ENCODE measurements at regions not wholly inside any gene's neighbourhood (a gene's known extent, or its start where the extent isn't known, plus 50 kb on each side); places are given as distances from the start of the nearest gene placed in this dataset.

GRCh38 chr6:80728101-80728750 lies 621.8 kb downstream of the BCKDHB start:
- no peaks in the 10 kb centered on the region for H3K4me1 ChIP-seq (ENCODE audit: control insufficient read depth in 1 of 2, insufficient read depth in 2 of 2, low read length in 2 of 2)
- no peaks in the 10 kb centered on the region for H3K9me3 ChIP-seq (ENCODE audit: control insufficient read depth in 1 of 2, insufficient read depth in 1 of 2, low read depth in 1 of 2, low read length in 2 of 2)
- H3K4me2 ChIP-seq (ENCODE audit: low read length): no peak overlapping the region
- H3K27me3 ChIP-seq (ENCODE audit: insufficient read depth, low read length): no peaks in the 10 kb centered on the region
- no peak overlapping the region for H3K9ac ChIP-seq (ENCODE audit: low read length)
- no peaks in the 10 kb centered on the region for H4K20me1 ChIP-seq (ENCODE audit: insufficient read depth)
- no peak overlapping the region for H2AFZ ChIP-seq (ENCODE audit: low read depth, low read length, poor library complexity, severe bottlenecking)
- no TSS peak for BruUV-seq (replicated peaks)
- no peaks in the 10 kb centered on the region for H3K79me2 ChIP-seq (ENCODE audit: insufficient read depth, low read length)
- RAD21 ChIA-PET (ENCODE audit: low non-redundant PET in 1 of 2, low total read pairs in 2 of 2, uncharacterized antibody in 2 of 2, unreplicated experiment in 2 of 2): no interaction called here
- no peak for ATAC-seq
- no peak overlapping the region for H3K27ac ChIP-seq (ENCODE audit: low read depth, low read length)
- H3K9me2 ChIP-seq (ENCODE audit: insufficient read depth): no peaks in the 10 kb centered on the region
- TF ChIP-seq ELF1 (IDR thresholded peaks at IDR 0.05; ENCODE audit: borderline replicate concordance, low read depth) (no peak), SP1 (IDR thresholded peaks at IDR 0.05; ENCODE audit: low read depth) (no peak), CEBPB (IDR thresholded peaks at IDR 0.05; ENCODE audit: low read depth) (no peak), ATF3 (IDR thresholded peaks at IDR 0.05) (no peak), FOSL1 (IDR thresholded peaks at IDR 0.05; ENCODE audit: low read depth) (no peak), YY1 (IDR thresholded peaks at IDR 0.05; ENCODE audit: extremely low read depth, insufficient replicate concordance, low read depth, low read length) (no peak), TCF7L2 (IDR thresholded peaks at IDR 0.05; ENCODE audit: borderline replicate concordance, extremely low read depth, insufficient read depth, insufficient read length) (no peak), EZH2 (IDR thresholded peaks at IDR 0.05) (no peak)
- H3K4me3 ChIP-seq (replicated peaks in 1 of 2; ENCODE audit: low read depth in 1 of 2, low read length in 2 of 2): no peak overlapping the region
- DNase-seq (ENCODE audit: low read depth, low spot score): no peak
- intact Hi-C loops (cut with micrococcal nuclease): loop anchor here (10.0 kb wide), 1 partner anchor 513 kb away; no protein-coding TSS in a partner anchor
- POLR2A ChIA-PET: no interaction called here
- H3K36me3 ChIP-seq (ENCODE audit: control insufficient read depth in 1 of 2, insufficient read depth in 2 of 2, low read length in 2 of 2): no peaks in the 10 kb centered on the region
- CTCF ChIA-PET: no interaction called here

GRCh38 chr6:80725156-80725930 lies 618.9 kb downstream of the BCKDHB start:
- H2AFZ ChIP-seq (ENCODE audit: low read depth, low read length, poor library complexity, severe bottlenecking): no peak overlapping the region
- no peaks in the 10 kb centered on the region for H3K79me2 ChIP-seq (ENCODE audit: insufficient read depth, low read length)
- H3K9me2 ChIP-seq (ENCODE audit: insufficient read depth): no peaks in the 10 kb centered on the region
- RAD21 ChIA-PET (ENCODE audit: low non-redundant PET in 1 of 2, low total read pairs in 2 of 2, uncharacterized antibody in 2 of 2, unreplicated experiment in 2 of 2): no interaction called here
- no peaks in the 10 kb centered on the region for H3K9me3 ChIP-seq (ENCODE audit: control insufficient read depth in 1 of 2, insufficient read depth in 1 of 2, low read depth in 1 of 2, low read length in 2 of 2)
- H3K4me2 ChIP-seq (ENCODE audit: low read length): no peak overlapping the region
- no peak overlapping the region for H3K27ac ChIP-seq (ENCODE audit: low read depth, low read length)
- no peak overlapping the region for H3K9ac ChIP-seq (ENCODE audit: low read length)
- intact Hi-C loops (cut with micrococcal nuclease): loop anchor here (10.0 kb wide), 1 partner anchor 511 kb away; no protein-coding TSS in a partner anchor
- POLR2A ChIA-PET: no interaction called here
- BruUV-seq (replicated peaks): no TSS peak
- no peaks in the 10 kb centered on the region for H3K27me3 ChIP-seq (ENCODE audit: insufficient read depth, low read length)
- H3K36me3 ChIP-seq (ENCODE audit: control insufficient read depth in 1 of 2, insufficient read depth in 2 of 2, low read length in 2 of 2): no peaks in the 10 kb centered on the region
- CTCF ChIA-PET: no interaction called here
- no peaks in the 10 kb centered on the region for H3K4me1 ChIP-seq (ENCODE audit: control insufficient read depth in 1 of 2, insufficient read depth in 2 of 2, low read length in 2 of 2)
- ATAC-seq (no peak), DNase-seq (ENCODE audit: low read depth, low spot score) (no peak)
- H4K20me1 ChIP-seq (ENCODE audit: insufficient read depth): no peaks in the 10 kb centered on the region
- H3K4me3 ChIP-seq (replicated peaks in 1 of 2; ENCODE audit: low read depth in 1 of 2, low read length in 2 of 2): no peak overlapping the region
- no peak for TF ChIP-seq EGR1 (IDR thresholded peaks at IDR 0.05; ENCODE audit: low read depth)
- TF ChIP-seq POLR2AphosphoS5 (IDR thresholded peaks at IDR 0.05; ENCODE audit: low read depth, low read length): no peak
- TF ChIP-seq EZH2phosphoT487 (IDR thresholded peaks at IDR 0.05; ENCODE audit: borderline replicate concordance): no peak
- TF ChIP-seq SRF (IDR thresholded peaks at IDR 0.05; ENCODE audit: low read depth): no peak
- no peak for TF ChIP-seq REST (IDR thresholded peaks at IDR 0.05; ENCODE audit: low read depth)
- TF ChIP-seq SP1 (IDR thresholded peaks at IDR 0.05; ENCODE audit: low read depth): no peak
- no peak for TF ChIP-seq CEBPB (IDR thresholded peaks at IDR 0.05; ENCODE audit: low read depth)
- no peak for TF ChIP-seq CBX3 (IDR thresholded peaks at IDR 0.05; ENCODE audit: low read depth)
- TF ChIP-seq POLR2A (IDR thresholded peaks at IDR 0.05; ENCODE audit: borderline replicate concordance, extremely low read depth, insufficient read depth, insufficient read length): no peak
